Prostate gland (tissue), 2 donors: ENCODE measurements at regions not wholly inside any gene's neighbourhood (a gene's known extent, or its start where the extent isn't known, plus 50 kb on each side); places are given as distances from the start of the nearest gene placed in this dataset.

ENCODE experiments used
- DNase-seq: peaks from one replicate; pipeline ENCODE4 v3.0.0-alpha.2; 2019; ENCODE audit warnings: low spot score
- H3K27ac ChIP-seq, 2 donors: fragments of 200-600 bp; sonication (generic); 2 replicates each; pipeline ENCODE4 v1.5.1; 2017 to 2019
- H3K27me3 ChIP-seq: fragments of 200-600 bp; sonication (generic); replicated peaks from 2 replicates; pipeline ENCODE4 v1.5.1; 2019; ENCODE audit not compliant: insufficient read depth
- H3K36me3 ChIP-seq, 2 donors: fragments of 200-600 bp; sonication (generic); 1 replicate in 1 of 2; 2 replicates in 1 of 2; pipeline versions ENCODE4 v1.5.1 to v1.8.1; 2017 to 2019
- H3K4me1 ChIP-seq: fragments of 200-600 bp; sonication (generic); replicated peaks from 2 replicates; pipeline ENCODE4 v1.5.1; 2019
- H3K4me3 ChIP-seq, 2 donors: fragments of 200-600 bp; sonication (generic); 2 replicates each; pipeline ENCODE4 v1.5.1; 2017 to 2019
- H3K9me3 ChIP-seq: fragments of 200-600 bp; sonication (generic); 2 replicates; pipeline ENCODE4 v1.5.1; 2017
- POLR2A ChIP-seq: fragments of 450-650 bp; IDR thresholded peaks from one replicate; pipeline ENCODE4 v1.6.1; 2016; ENCODE audit warnings: antibody characterized with exemption, mild to moderate bottlenecking
- POLR2AphosphoS5 ChIP-seq: sonication (generic); formaldehyde crosslinking; IDR thresholded peaks from one replicate; pipeline ENCODE4 v1.6.1; 2017; ENCODE audit warnings: antibody characterized with exemption
- WGBS: methylation state at CpG from one replicate; pipeline ENCODE4 v1.1.5; 2018; 5-methylcytosine and 5-hydroxymethylcytosine counted together
- intact Hi-C: fragments of 100-400 bp; cut with DNase I; formaldehyde crosslinking; loops from one replicate; pipeline ENCODE4 v1.14.2; 2022
- TF ChIP-seq, protein P1 (sequence below), 4 experiments: fragments of 200-600 bp in 2 of 4; fragments of 450-650 bp in 2 of 4; sonication (generic) in 2 of 4; IDR thresholded peaks; 1 replicate in 3 of 4; 2 replicates in 1 of 4; pipeline ENCODE4 v1.5.1; 2016 to 2019; ENCODE audit warnings: antibody characterized with exemption in 4 of 4, mild to moderate bottlenecking in 2 of 4, moderate library complexity in 2 of 4

GRCh38 chr5:68071736-68072135 is 143.8 kb upstream of the PIK3R1 start:
- no peak for TF ChIP-seq POLR2A
- TF ChIP-seq, protein P1, sequence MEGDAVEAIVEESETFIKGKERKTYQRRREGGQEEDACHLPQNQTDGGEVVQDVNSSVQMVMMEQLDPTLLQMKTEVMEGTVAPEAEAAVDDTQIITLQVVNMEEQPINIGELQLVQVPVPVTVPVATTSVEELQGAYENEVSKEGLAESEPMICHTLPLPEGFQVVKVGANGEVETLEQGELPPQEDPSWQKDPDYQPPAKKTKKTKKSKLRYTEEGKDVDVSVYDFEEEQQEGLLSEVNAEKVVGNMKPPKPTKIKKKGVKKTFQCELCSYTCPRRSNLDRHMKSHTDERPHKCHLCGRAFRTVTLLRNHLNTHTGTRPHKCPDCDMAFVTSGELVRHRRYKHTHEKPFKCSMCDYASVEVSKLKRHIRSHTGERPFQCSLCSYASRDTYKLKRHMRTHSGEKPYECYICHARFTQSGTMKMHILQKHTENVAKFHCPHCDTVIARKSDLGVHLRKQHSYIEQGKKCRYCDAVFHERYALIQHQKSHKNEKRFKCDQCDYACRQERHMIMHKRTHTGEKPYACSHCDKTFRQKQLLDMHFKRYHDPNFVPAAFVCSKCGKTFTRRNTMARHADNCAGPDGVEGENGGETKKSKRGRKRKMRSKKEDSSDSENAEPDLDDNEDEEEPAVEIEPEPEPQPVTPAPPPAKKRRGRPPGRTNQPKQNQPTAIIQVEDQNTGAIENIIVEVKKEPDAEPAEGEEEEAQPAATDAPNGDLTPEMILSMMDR (IDR thresholded peaks at IDR 0.05), result no peak
- no peak for TF ChIP-seq POLR2AphosphoS5
- intact Hi-C loops, result no loop called here
- no peaks in the 10 kb centered on the region for H3K27me3 ChIP-seq
- H3K9me3 ChIP-seq, result no peaks in the 10 kb centered on the region
- H3K27ac ChIP-seq, result no peak overlapping the region
- no peaks in the 10 kb centered on the region for H3K36me3 ChIP-seq
- DNase-seq, result no peak
- H3K4me3 ChIP-seq, result no peak overlapping the region
- H3K4me1 ChIP-seq, result no peaks in the 10 kb centered on the region
- WGBS, result 78% methylated on average over 6 of the region's 6 CpGs

DNA sequence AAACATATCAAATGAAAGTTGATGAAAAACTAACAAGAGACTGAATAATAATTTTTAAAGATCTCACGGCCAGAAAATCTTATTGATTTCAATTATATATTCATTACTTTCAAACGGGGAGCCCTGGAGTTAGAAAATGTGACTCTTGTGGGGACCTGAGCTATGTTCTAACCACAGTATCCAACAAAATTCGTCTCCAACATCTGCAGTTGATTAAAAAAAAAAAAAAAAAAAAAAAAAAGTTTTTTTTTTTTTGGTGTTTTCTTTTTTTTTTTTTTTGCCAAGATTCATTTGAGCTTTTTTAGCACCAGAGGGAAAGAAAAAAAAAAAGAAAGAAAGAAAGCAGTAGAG is 144.3 kb upstream of the PIK3R1 start:
- TF ChIP-seq, protein P1 (IDR thresholded peaks at IDR 0.05), result no peak
- TF ChIP-seq POLR2A (no peak), POLR2AphosphoS5 (no peak)
- no peaks in the 10 kb centered on the region for H3K4me1 ChIP-seq
- no peak for DNase-seq
- H3K36me3 ChIP-seq, result no peaks in the 10 kb centered on the region
- no peaks in the 10 kb centered on the region for H3K27me3 ChIP-seq
- 80% methylated on average over 3 of the region's 3 CpGs for WGBS
- no peaks in the 10 kb centered on the region for H3K9me3 ChIP-seq
- no peak overlapping the region for H3K4me3 ChIP-seq
- H3K27ac ChIP-seq, result no peak overlapping the region
- intact Hi-C loops, result no loop called here

DNA sequence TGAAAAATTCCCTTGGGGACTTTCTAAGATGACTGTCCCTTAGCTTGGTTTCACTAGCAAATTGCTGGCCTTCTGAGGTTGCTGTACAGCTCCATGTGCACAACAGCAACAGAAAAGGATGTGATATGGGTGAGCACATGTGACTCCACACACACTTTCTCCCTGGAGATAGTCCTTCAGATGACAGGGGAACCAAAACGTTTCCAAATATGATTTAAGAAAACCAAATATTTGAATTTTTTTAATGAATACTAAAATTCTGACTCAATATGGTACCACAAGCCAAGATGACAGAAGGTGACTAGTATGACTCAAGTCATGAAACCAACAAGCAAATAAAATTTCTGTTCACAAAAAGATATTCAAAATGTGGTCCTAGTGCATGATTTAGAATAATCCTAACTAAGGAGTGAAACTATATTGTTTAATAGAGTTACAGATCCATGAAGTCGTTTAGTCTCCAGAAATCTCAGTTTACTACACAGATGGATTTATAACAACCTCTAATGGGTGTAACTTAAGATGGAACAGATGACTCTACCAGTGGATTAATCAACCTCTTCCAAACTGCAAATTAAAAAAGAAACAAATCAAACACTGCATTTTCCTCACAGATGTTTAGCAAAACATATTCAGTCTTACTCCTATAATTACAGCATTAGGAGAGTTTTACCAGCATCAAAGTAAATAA is 144.8 kb upstream of the PIK3R1 start:
- 38% methylated on average over 2 of the region's 2 CpGs for WGBS
- Histone ChIP-seq H3K4me3 (no peak overlapping the region), H3K9me3 (no peaks in the 10 kb centered on the region), H3K27ac (no peak overlapping the region), H3K36me3 (no peaks in the 10 kb centered on the region), H3K4me1 (no peaks in the 10 kb centered on the region), H3K27me3 (no peaks in the 10 kb centered on the region)
- no peak for DNase-seq
- intact Hi-C loops, result no loop called here
- TF ChIP-seq, protein P1 (IDR thresholded peaks at IDR 0.05), result no peak
- TF ChIP-seq POLR2AphosphoS5 (no peak), POLR2A (no peak)

GRCh38 chr5:68067976-68068603 is 147.5 kb upstream of the PIK3R1 start:
- intact Hi-C loops, result no loop called here
- Histone ChIP-seq H3K27ac (no peak overlapping the region), H3K4me3 (no peak overlapping the region), H3K4me1 (no peaks in the 10 kb centered on the region), H3K36me3 (no peaks in the 10 kb centered on the region), H3K9me3 (no peaks in the 10 kb centered on the region), H3K27me3 (no peaks in the 10 kb centered on the region)
- TF ChIP-seq POLR2AphosphoS5, result no peak
- TF ChIP-seq POLR2A, result no peak
- TF ChIP-seq, protein P1 (IDR thresholded peaks at IDR 0.05), result no peak
- WGBS, result 80% methylated on average over 5 of the region's 5 CpGs
- no peak for DNase-seq

DNA sequence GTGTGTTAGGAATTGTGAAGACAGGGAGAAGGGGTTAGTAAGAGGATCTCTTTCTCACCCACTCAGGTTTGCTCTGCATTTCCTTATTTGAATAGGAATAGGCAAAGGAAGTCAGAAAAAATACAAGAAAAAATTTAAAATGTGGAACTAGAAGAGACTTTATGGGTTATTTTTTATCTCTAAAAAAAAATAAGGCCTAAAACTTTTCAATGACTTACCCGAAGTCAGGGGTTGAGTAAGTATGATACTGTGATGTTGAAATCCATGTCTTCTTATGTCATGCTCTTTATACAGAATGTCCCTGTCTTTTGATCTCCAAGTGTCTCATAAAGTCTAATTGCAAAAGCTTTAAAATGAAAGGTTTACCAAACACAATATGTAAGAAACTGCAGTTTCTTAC is 148.3 kb upstream of the PIK3R1 start:
- H3K4me1 ChIP-seq, result no peaks in the 10 kb centered on the region
- no peaks in the 10 kb centered on the region for H3K27me3 ChIP-seq
- TF ChIP-seq POLR2AphosphoS5 (no peak), POLR2A (no peak)
- TF ChIP-seq, protein P1 (IDR thresholded peaks at IDR 0.05), result no peak
- intact Hi-C loops, result no loop called here
- 50% methylated on average over 1 of the region's 1 CpG for WGBS
- no peak overlapping the region for H3K4me3 ChIP-seq
- H3K27ac ChIP-seq, result no peak overlapping the region
- DNase-seq, result no peak
- no peaks in the 10 kb centered on the region for H3K36me3 ChIP-seq
- no peaks in the 10 kb centered on the region for H3K9me3 ChIP-seq
